ENCODE measurements at regions not wholly inside any gene's neighbourhood (a gene's known extent, or its start where the extent isn't known, plus 50 kb on each side); places are given as distances from the start of the nearest gene placed in this dataset.
"Not testable (repeated sequence)": the region's sequence is repeated elsewhere in the genome, so short reads cannot be mapped to it uniquely, and the experiment has no call there.

DNA sequence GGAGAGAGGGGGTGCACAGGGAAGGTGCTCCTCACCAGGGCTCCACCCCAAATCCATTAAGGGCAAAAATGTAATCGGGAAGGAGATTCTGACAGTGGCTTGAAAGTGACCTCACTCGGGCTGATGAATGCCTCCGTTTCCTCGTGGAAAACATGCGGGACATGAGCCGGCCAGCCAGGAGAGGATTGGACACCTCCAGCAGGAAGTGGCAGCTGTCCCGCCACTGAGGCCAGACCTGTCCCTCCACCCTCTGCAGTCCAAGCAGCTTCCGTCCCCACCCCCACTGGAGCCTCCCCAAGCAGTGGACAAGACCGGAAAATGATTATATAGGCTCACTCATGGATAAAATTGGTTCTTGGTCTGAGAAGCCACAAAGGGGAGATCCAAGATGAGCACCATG is 82.1 kb upstream of the CCL1 start:
- no peak overlapping the region for H3K27ac Mint-ChIP-seq
- no peak for ATAC-seq
- DNase-seq (ENCODE audit: low spot score in 2 of 2), result no peak
- H3K9me3 Mint-ChIP-seq, result no peaks in the 10 kb centered on the region
- no peaks in the 10 kb centered on the region for H3K4me1 Mint-ChIP-seq
- no peaks in the 10 kb centered on the region for H3K36me3 Mint-ChIP-seq
- no peak overlapping the region for H3K4me3 Mint-ChIP-seq

DNA sequence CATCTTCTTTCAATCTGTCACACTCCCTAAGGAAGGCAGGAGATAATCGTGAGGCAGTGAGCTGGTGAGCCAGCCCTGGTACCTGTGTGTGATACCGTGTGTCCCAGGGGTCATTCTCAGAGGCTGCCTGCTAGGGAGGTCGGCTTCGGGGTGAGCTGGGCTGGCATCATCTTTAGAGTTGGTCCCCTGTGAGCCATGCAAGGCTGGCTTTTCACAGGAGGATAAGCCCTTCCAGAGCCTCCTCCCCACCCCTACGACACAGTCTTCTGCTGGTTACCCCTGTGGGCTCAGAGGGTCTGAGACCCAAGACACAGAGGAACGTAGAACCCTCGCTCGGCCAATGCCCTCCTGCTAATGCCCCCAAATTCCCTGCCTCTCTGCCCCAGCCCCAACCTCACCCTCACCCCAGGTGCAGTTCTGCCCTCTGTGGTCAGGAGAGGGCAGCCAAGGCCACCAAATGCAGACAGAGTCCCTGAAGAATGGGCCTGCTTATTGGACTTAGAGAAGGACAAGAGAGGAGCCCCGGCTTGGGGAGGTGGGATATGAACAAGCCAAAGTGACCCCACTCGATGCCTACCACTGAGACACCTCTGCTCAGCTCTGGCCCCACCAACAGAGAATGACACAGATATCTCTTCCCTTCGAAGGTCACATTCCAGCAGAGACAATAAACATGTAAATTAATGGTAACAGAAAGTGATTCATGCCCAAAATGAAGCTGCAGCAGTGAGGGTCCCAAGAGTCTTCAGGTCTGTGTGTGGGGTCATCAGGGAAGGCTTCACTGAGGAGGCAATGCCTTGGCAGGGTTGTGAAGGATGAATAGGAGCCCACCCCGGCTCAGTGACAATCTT is 80.8 kb upstream of the CCL1 start:
- Mint-ChIP-seq H3K9me3 (no peaks in the 10 kb centered on the region), H3K27ac (no peak overlapping the region), H3K4me1 (no peaks in the 10 kb centered on the region), H3K36me3 (no peaks in the 10 kb centered on the region), H3K4me3 (no peak overlapping the region)
- no peak for DNase-seq (ENCODE audit: low spot score in 2 of 2)
- no peak for ATAC-seq

DNA sequence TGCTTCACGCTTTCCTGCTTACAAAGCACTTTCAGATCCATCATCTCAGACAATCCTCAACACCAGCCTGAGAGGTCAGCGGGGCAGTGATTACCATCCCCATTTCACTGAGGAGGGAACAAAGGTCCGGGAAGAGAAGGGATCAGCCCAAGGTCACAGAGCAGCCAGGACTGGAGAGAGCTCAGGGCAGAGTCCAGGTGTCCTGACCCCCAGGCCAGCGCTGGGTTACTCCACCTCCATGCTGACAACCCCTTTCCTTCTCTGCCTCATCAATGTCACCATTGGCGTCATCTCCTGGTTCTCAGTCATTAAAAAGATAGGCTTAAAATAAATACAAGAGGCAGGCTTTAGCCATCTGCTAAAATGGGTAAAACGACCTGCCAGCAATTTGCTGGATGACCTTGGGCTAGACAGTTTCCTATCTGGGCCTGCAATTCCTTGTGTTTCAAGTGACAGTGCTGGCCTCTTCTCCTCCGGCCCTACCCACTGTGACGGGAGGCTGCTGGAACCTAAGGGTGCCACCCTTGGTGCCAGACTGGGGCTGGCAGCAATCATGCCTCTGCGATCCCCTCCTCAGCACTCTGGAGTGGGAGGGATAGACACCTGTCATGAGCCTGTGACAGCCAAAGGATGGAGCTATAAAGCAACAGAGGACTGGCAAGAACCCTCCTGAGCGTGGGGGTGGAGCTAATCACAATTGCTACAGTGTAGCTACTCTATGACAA is 79.5 kb upstream of the CCL1 start:
- DNase-seq (ENCODE audit: low spot score in 2 of 2) (no peak), ATAC-seq (no peak)
- H3K4me1 Mint-ChIP-seq, result no peaks in the 10 kb centered on the region
- no peak overlapping the region for H3K4me3 Mint-ChIP-seq
- H3K9me3 Mint-ChIP-seq, result no peaks in the 10 kb centered on the region
- no peak overlapping the region for H3K27ac Mint-ChIP-seq
- no peaks in the 10 kb centered on the region for H3K36me3 Mint-ChIP-seq

DNA sequence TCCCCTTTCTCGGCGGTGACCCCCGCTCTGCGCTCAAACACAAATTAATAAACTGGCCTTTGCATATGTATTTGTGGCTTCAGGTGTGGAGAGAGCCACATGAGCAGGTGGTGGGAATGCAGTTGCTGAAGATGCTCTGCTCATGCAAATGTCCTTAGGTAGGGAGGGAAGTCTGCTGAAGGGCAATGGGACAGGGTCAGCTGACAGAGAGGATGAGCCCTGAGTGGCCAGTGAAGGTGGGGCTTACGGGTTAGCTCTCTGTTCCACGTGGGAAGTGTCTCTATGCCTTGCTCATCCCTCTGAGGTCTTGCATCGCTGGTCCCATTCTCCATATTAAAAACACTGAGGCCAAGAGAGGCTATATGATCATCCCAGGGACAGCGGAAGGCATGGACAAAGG is 74.2 kb upstream of the CCL1 start:
- Mint-ChIP-seq H3K4me1 (no peaks in the 10 kb centered on the region), H3K9me3 (no peaks in the 10 kb centered on the region), H3K36me3 (no peaks in the 10 kb centered on the region), H3K27ac (no peak overlapping the region), H3K4me3 (no peak overlapping the region)
- no peak for DNase-seq (ENCODE audit: low spot score in 2 of 2)
- no peak for ATAC-seq

DNA sequence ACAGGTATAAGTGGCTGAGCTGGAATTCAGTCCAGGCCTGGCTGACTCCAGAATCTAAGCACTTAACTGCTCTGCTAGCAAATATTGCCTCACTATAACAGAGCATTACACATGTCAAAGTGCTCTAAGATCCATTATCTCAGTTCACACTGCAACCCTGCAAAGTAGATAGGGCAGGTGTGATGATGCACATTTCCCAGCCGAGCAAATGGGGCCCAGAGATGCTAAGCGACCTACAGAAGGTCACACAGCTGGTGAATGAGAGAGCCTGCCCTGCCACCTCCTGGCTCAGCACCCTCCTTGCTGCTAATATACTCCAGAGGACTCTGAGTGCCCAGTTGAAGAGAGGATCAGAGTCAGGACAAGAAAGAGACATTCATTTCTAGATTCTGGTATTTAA is 73.6 kb upstream of the CCL1 start:
- no peak overlapping the region for H3K4me3 Mint-ChIP-seq
- H3K27ac Mint-ChIP-seq, result no peak overlapping the region
- H3K36me3 Mint-ChIP-seq, result no peaks in the 10 kb centered on the region
- no peak for ATAC-seq
- no peaks in the 10 kb centered on the region for H3K9me3 Mint-ChIP-seq
- no peaks in the 10 kb centered on the region for H3K4me1 Mint-ChIP-seq
- no peak for DNase-seq (ENCODE audit: low spot score in 2 of 2)

DNA sequence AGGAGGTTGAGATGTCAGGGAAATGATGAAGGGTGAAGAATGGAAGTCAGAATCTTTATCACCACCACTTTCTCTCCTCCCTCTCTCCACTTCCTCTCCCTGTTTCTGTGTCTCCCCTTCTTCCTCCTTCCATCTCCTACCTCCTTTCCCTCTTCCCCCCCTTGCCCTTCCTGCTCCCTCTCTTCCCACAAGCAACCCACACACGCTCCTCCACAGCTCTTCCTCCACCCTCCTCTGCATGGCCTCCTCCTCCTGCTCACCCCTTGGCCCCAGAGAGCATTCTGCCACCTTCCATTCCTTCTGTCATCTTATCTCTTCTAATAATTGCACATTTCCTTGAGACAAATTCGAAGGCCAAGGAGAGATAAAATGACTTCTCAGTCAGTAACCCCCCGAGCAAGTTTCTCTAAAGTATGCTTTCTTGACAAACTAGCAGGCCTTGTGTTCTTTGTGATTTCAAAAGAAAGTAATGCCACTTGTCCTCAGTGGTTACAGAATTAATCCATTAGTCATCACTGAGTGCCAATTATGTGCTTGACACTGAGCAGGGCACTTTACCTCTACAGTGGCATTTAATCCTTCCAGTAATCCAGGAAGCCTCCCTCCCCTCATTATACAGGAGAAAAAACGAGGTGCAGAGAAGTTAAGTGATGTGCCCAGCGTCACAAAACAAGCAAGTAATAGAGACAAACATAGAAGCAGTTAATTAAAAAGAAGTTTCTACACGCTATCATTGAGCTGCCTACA is 72.3 kb upstream of the CCL1 start:
- H3K27ac Mint-ChIP-seq, result no peak overlapping the region
- H3K36me3 Mint-ChIP-seq, result no peaks in the 10 kb centered on the region
- no peaks in the 10 kb centered on the region for H3K9me3 Mint-ChIP-seq
- ATAC-seq (no peak), DNase-seq (ENCODE audit: low spot score in 2 of 2) (no peak)
- no peak overlapping the region for H3K4me3 Mint-ChIP-seq
- no peaks in the 10 kb centered on the region for H3K4me1 Mint-ChIP-seq

DNA sequence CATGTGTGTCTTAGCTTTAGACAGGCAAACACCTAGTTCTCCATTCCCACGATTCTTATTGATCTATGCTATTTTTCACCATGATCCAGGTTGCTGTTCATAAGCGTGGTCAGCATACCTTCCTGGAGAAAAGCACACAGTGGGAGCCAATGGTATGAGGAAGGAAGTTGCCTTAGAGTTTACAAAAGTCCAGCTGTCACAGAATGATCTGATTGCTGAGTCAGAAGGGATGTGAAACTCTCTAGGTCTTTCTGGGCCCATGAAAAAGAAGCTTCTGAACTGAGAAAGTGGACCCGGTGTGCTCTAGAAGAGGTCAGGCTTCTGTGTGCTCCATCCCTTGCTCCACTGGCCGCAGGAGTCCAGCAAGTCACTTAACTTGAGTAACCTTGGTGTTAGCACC is 71.0 kb upstream of the CCL1 start:
- H3K27ac Mint-ChIP-seq, result no peak overlapping the region
- ATAC-seq, result no peak
- DNase-seq (ENCODE audit: low spot score in 2 of 2), result no peak
- H3K36me3 Mint-ChIP-seq, result no peaks in the 10 kb centered on the region
- H3K4me1 Mint-ChIP-seq, result no peaks in the 10 kb centered on the region
- H3K9me3 Mint-ChIP-seq, result no peaks in the 10 kb centered on the region
- H3K4me3 Mint-ChIP-seq, result no peak overlapping the region

DNA sequence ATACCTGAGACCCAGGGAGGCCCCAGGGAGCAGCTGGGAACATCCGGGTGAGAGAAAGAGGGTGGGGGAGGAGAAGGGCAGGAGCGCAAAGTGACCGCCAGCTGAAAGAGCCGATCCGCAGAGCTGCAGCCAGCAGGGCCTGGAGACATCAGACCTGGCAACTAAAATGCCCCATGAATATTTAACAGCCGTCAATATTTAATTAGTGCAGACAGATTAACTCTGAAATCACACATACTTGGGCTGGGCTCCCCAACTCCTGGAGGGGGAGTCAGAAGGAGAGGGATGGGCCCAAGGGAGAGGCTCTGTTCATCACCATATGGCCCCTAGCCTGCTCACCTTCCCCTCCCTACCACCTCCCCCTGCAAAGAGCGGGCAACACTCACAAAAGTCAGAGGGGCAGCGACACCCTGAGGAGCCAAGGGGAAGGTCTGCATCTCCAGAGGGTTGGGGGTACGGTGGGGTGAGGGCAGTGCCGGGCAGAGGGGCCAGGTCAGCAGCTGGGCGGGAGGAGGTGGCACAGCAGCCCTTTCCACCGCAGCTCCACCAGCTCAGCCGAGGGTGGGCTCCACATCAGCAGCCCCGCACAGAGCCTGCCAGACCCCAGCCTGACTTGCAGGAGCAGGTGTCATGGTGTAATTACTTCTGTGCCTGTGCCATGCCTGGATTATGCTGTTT is 61.9 kb upstream of the CCL1 start:
- no peaks in the 10 kb centered on the region for H3K4me1 Mint-ChIP-seq
- DNase-seq (ENCODE audit: low spot score in 2 of 2) (no peak), ATAC-seq (no peak)
- H3K36me3 Mint-ChIP-seq, result no peaks in the 10 kb centered on the region
- H3K4me3 Mint-ChIP-seq, result no peak overlapping the region
- H3K27ac Mint-ChIP-seq, result no peak overlapping the region
- H3K9me3 Mint-ChIP-seq, result no peaks in the 10 kb centered on the region

DNA sequence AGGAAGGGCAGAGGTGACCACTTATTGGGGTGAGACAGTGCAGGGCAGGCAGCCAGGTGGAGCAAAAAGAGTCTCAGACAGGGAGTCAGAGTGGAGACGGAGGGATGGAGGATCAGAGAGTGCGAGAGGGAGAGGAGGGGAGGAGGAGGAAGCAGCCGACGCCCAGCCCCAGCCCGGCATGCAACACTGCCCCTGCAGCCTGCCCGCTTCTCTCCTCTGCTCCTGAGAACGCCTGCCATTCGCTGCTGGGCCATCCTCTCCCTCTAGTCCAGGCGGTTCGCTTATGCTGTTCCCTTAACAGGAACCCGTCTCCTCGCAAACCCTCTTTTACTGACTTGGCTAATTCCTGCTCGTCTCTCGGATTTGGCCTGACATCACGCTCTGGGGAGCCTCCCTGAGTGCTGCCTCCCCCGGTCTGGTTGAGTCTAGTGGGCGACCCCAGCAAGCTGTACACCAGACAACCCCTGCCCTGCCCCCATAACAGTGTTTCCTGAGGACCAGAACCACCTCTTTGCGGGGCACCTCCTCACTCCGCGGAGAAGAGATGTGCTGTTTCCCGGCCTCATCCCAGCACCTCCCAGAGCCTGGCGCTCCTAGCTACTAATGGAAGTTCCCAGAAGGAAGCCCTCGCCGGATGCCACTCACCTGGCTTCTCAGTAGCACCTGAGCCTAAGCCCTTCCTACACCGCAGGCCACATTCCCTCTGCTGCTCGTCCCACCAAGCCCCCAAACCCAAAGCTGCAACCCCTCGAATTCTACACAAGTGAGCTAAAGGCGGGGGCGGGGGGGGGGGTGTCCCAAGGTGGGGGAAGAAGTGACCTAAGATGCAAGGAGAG is 61.2 kb upstream of the CCL1 start:
- no peak for ATAC-seq

DNA sequence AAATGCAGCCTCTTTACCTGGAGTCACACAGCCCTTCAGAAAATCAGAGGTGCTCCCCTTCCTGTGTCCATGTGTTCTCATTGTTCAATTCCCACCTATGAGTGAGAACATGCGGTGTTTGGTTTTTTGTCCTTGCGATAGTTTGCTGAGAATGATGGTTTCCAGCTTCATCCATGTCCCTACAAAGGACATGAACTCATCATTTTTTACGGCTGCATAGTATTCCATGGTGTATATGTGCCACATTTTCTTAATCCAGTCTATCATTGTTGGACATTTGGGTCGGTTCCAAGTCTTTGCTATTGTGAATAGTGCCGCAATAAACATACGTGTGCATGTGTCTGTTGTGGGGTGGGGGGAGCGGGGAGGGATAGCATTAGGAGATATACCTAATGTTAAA is 60.3 kb upstream of the CCL1 start:
- H3K4me1 Mint-ChIP-seq, ATAC-seq: not testable (repeated sequence)

More for the DNA sequence above, 61.2 kb upstream of the CCL1 start:
- H3K36me3 Mint-ChIP-seq, result no peaks in the 10 kb centered on the region
- no peaks in the 10 kb centered on the region for H3K4me1 Mint-ChIP-seq
- H3K9me3 Mint-ChIP-seq, result no peaks in the 10 kb centered on the region
- H3K4me3 Mint-ChIP-seq, result no peak overlapping the region
- DNase-seq (ENCODE audit: low spot score in 2 of 2), result no peak
- H3K27ac Mint-ChIP-seq, result no peak overlapping the region

DNA sequence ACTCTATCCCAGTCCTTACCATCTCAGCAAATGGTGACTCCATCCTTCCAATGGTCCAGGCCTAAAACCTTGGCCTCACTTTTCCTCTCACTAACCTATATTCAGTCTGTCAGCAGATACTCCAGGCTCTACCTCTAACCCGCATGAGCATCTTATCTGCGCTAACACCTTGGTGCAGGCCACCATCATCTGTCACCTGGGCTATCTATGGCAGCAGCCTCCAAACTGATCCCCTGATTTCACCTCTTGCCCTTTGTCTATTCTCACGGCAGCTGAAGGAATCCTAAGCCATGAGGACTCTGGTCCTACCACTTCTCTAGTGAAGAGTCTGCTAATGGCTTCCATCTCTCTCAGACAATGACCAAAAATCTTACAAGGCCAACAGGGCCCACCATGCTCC is 57.9 kb upstream of the CCL1 start:
- Mint-ChIP-seq H3K36me3 (no peaks in the 10 kb centered on the region), H3K4me3 (no peak overlapping the region), H3K27ac (no peak overlapping the region), H3K4me1 (no peaks in the 10 kb centered on the region), H3K9me3 (no peaks in the 10 kb centered on the region)
- ATAC-seq, result no peak
- no peak for DNase-seq (ENCODE audit: low spot score in 2 of 2)

More for the DNA sequence above, 60.3 kb upstream of the CCL1 start:
- H3K36me3 Mint-ChIP-seq; H3K4me3 Mint-ChIP-seq; DNase-seq (ENCODE audit: low spot score in 2 of 2); H3K9me3 Mint-ChIP-seq; H3K27ac Mint-ChIP-seq: not testable (repeated sequence)

DNA sequence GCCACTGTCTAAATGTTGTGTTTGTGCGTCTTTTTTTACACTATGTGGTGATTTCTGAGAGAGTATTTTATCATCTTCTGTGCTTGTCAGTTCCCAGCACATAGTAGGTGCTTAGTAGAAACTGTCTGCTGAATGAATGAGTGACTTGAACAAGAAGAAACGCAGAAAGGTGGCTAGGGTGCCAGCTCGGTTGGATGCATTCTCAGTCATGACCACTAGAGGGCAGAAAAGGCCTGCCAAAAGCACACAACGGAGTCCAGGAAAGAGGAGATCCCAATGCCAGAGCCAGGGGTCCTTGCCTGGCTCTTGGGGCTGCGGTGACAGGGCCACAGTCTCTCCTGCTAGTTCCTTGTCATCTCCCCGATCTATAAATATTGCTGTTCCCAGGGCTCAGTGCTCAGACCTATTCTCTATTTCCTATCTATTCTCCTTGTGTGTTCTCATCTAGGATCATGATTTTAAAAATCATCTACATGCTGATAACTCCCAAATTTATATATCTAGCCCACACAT is 57.3 kb upstream of the CCL1 start:
- ATAC-seq (peak; percentile 27), DNase-seq (ENCODE audit: low spot score in 2 of 2) (peak; percentile 63 to 81)
- Mint-ChIP-seq H3K27ac (no peak overlapping the region), H3K36me3 (no peaks in the 10 kb centered on the region), H3K4me3 (no peak overlapping the region), H3K9me3 (no peaks in the 10 kb centered on the region), H3K4me1 (no peaks in the 10 kb centered on the region)

DNA sequence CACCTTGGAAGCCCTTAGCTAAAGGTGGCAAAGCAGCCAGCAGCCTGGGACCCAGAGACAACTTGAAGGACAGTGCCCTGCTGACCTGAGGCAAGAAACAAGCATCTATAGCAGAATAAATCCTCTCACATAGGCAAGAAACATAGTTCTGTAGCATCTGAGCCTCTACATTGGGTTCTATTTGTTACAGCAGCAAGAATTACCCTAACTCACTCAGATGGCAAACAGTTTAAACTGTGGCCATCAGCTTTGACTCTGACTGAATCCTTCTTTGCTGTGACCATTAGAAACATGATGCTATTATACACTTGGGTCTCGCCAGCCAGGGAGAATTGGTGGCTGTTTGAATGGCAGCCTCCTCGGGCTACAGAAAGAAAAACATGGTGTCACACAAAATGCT is 53.1 kb upstream of the CCL1 start:
- no peaks in the 10 kb centered on the region for H3K4me1 Mint-ChIP-seq
- DNase-seq (ENCODE audit: low spot score in 2 of 2) (no peak), ATAC-seq (no peak)
- no peaks in the 10 kb centered on the region for H3K9me3 Mint-ChIP-seq
- H3K27ac Mint-ChIP-seq, result no peak overlapping the region
- H3K4me3 Mint-ChIP-seq, result no peak overlapping the region
- H3K36me3 Mint-ChIP-seq, result no peaks in the 10 kb centered on the region

DNA sequence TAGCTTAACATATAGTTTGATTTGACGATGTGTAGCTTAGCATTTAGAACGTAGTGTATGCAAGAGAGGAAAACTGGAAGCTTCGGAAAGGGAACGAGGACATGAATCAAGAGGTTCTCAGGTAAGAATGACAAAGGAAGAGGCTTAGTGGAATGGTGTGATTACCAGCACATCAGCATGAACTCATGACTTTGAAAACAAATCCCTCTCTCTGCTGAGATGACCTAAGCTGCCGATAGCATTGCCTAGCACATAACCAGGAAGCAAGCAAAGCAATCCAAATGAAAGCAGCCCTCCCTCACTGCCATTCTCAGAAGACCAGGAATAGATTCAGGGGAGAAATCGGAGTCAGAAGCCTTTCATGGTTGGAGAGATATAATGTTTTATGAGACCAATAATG is 51.3 kb upstream of the CCL1 start:
- no peak for DNase-seq (ENCODE audit: low spot score in 2 of 2)
- Mint-ChIP-seq H3K4me3 (no peak overlapping the region), H3K36me3 (no peaks in the 10 kb centered on the region), H3K27ac (no peak overlapping the region), H3K9me3 (no peaks in the 10 kb centered on the region), H3K4me1 (no peaks in the 10 kb centered on the region)
- no peak for ATAC-seq
